Endothelial cell of umbilical vein (primary cell): ENCODE measurements at regions not wholly inside any gene's neighbourhood (a gene's known extent, or its start where the extent isn't known, plus 50 kb on each side); places are given as distances from the start of the nearest gene placed in this dataset.

Source experiments
- BruUV-seq: library from RNA; stranded (reverse); fragments of 400-500 nt; replicated peaks from 2 replicates; lab custom pipeline; 2021; lab: Mats Ljungman, UMichigan
- CTCF ChIA-PET: fragments of 300-600, 350-600 bp; sonication (Branson Sonifier 250); formaldehyde crosslinking; loops from one replicate; lab custom pipeline; 2021; ENCODE audit warnings: antibody characterized with exemption, inconsistent platforms; lab: Charles Lee
- POLR2A ChIA-PET: fragments of 300-600, 350-600 bp; sonication (Branson Sonifier 250); formaldehyde crosslinking; loops from one replicate; lab custom pipeline; 2021; ENCODE audit warnings: antibody characterized with exemption, inconsistent platforms; lab: Charles Lee
- DNase-seq: peaks from one replicate; pipeline ENCODE4 v3.0.0-alpha.2; 2011; ENCODE audit warnings: low read depth, low spot score
- FAIRE-seq: peaks from 2 replicates; lab custom pipeline; 2011; peaks lifted over from hg19 to GRCh38; lab: Jason Lieb, UNC
- H2AFZ ChIP-seq: 2 replicates; pipeline ENCODE4 v1.6.0; 2012; ENCODE audit warnings: low read depth, low read length, control low read depth, inconsistent platforms
- H3K27ac ChIP-seq: 2 replicates; pipeline ENCODE4 v1.5.1; 2011; ENCODE audit warnings: low read depth, mild to moderate bottlenecking, control low read depth, low read length, moderate library complexity; ENCODE audit not compliant: insufficient read depth
- H3K27me3 ChIP-seq, 2 experiments: 2 replicates each; pipeline versions ENCODE4 v1.6.0 to v1.6.1; 2011; ENCODE audit warnings: low read length in 2 of 2, mixed read lengths in 1 of 2; ENCODE audit not compliant: control insufficient read depth in 2 of 2, insufficient read depth in 2 of 2
- H3K36me3 ChIP-seq, 2 experiments: 2 replicates in 1 of 2; 3 replicates in 1 of 2; pipeline ENCODE4 v1.5.1; 2011; ENCODE audit warnings: low read length in 2 of 2, mild to moderate bottlenecking in 1 of 2, moderate library complexity in 1 of 2; ENCODE audit not compliant: control insufficient read depth in 2 of 2, insufficient read depth in 2 of 2; ENCODE audit errors: extremely low read depth in 1 of 2
- H3K4me1 ChIP-seq: 3 replicates; pipeline ENCODE4 v1.5.1; 2011; ENCODE audit warnings: mild to moderate bottlenecking, low read length; ENCODE audit not compliant: control insufficient read depth, insufficient read depth; ENCODE audit errors: extremely low read depth
- H3K4me2 ChIP-seq: 2 replicates; pipeline ENCODE4 v1.6.1; 2011; ENCODE audit warnings: low read length, control low read depth, mixed read lengths; ENCODE audit not compliant: insufficient read depth
- H3K4me3 ChIP-seq, 3 experiments: fragments of 200-600 bp in 1 of 3; sonication (generic), shearing (Covaris generic) in 1 of 3; replicated peaks in 1 of 3; 2 replicates each; pipeline ENCODE4 v1.5.1; 2011 to 2016; ENCODE audit warnings: control low read depth in 3 of 3, low read length in 3 of 3, mild to moderate bottlenecking in 2 of 3, inconsistent platforms in 1 of 3, low read depth in 1 of 3, moderate library complexity in 1 of 3; ENCODE audit not compliant: insufficient read depth in 1 of 3
- H3K79me2 ChIP-seq: 2 replicates; pipeline ENCODE4 v1.6.0; 2012; ENCODE audit warnings: low read length, inconsistent platforms; ENCODE audit not compliant: control insufficient read depth, insufficient read depth
- H3K9ac ChIP-seq: replicated peaks from 2 replicates; pipeline ENCODE3; 2011; ENCODE audit warnings: low read length, control low read depth; ENCODE audit not compliant: insufficient read depth; ENCODE audit errors: extremely low read depth
- H3K9me1 ChIP-seq: replicated peaks from 3 replicates; pipeline ENCODE4 v1.6.0; 2011; ENCODE audit warnings: mild to moderate bottlenecking, low read length; ENCODE audit not compliant: control insufficient read depth, insufficient read depth; ENCODE audit errors: extremely low read depth
- H3K9me3 ChIP-seq: replicated peaks from 2 replicates; pipeline ENCODE4 v1.5.1; 2012; ENCODE audit warnings: low read length, inconsistent platforms; ENCODE audit not compliant: control insufficient read depth, insufficient read depth
- H4K20me1 ChIP-seq: replicated peaks from 2 replicates; pipeline ENCODE3; 2011; ENCODE audit warnings: mild to moderate bottlenecking, low read length; ENCODE audit not compliant: control insufficient read depth, insufficient read depth; ENCODE audit errors: extremely low read depth
- CTCF ChIP-seq, 2 donors: IDR thresholded peaks; 1 replicate in 1 of 2; 2 replicates in 1 of 2; pipeline ENCODE4 v1.5.1; 2011; ENCODE audit warnings: low read length in 2 of 2, mild to moderate bottlenecking in 2 of 2, moderate library complexity in 2 of 2, control low read depth in 1 of 2, inconsistent platforms in 1 of 2, low read depth in 1 of 2; ENCODE audit not compliant: insufficient read depth in 1 of 2; ENCODE audit errors: extremely low read depth in 1 of 2
- EZH2 ChIP-seq: IDR thresholded peaks from 2 replicates; pipeline ENCODE4 v1.6.1; 2012; ENCODE audit warnings: borderline replicate concordance, low read depth, mild to moderate bottlenecking, moderate library complexity, low read length, inconsistent platforms; ENCODE audit not compliant: severe bottlenecking
- FOS ChIP-seq: IDR thresholded peaks from 2 replicates; pipeline ENCODE4 v1.6.1; 2011; ENCODE audit warnings: mild to moderate bottlenecking, low read length, moderate library complexity, borderline replicate concordance; ENCODE audit not compliant: insufficient read depth
- GATA2 ChIP-seq: IDR thresholded peaks from 2 replicates; pipeline ENCODE4 v1.7.0; 2011; ENCODE audit warnings: low read depth, mild to moderate bottlenecking, moderate library complexity, mixed read lengths, low read length; ENCODE audit not compliant: insufficient read length, insufficient read depth
- JUN ChIP-seq: IDR thresholded peaks from 2 replicates; pipeline ENCODE4 v1.6.1; 2011; ENCODE audit warnings: borderline replicate concordance, low read depth; ENCODE audit not compliant: insufficient read length, insufficient read depth
- MAX ChIP-seq: IDR thresholded peaks from 2 replicates; pipeline ENCODE4 v1.6.1; 2011; ENCODE audit not compliant: insufficient read depth, insufficient read length
- MYC ChIP-seq: IDR thresholded peaks from one replicate; pipeline ENCODE4 v1.6.1; 2011; ENCODE audit warnings: mild to moderate bottlenecking, low read depth, low read length
- POLR2A ChIP-seq: IDR thresholded peaks from 2 replicates; pipeline ENCODE4 v1.6.1; 2012; ENCODE audit warnings: low read depth, mild to moderate bottlenecking, control low read depth, low read length
- POLR2AphosphoS5 ChIP-seq: IDR thresholded peaks from 2 replicates; pipeline ENCODE4 v1.6.1; 2012; ENCODE audit warnings: low read depth, mild to moderate bottlenecking, control low read depth, low read length, moderate library complexity; ENCODE audit not compliant: insufficient read depth
- dilution Hi-C: fragments of 300-500 bp; cut with MboI; formaldehyde crosslinking; loops from one replicate; pipeline ENCODE4 v1.15.0; 2019; ENCODE audit warnings: low sequenced_read_pairs; ENCODE audit not compliant: extremely low pct_ligation_motif_present
- intact Hi-C: fragments of 100-400 bp; cut with micrococcal nuclease; formaldehyde crosslinking; loops from one replicate; pipeline ENCODE4 v1.10.0; 2022

- no peaks in the 10 kb centered on the region for H3K9me3 ChIP-seq
- intact Hi-C loops: no loop called here
- CTCF ChIA-PET: interaction anchor here (1.8 kb wide), 1 partner anchor 11 kb away, joined by 3 read pairs; no protein-coding TSS in a partner anchor
- H4K20me1 ChIP-seq: no peaks in the 10 kb centered on the region
- no peaks in the 10 kb centered on the region for H3K79me2 ChIP-seq
- no peak overlapping the region for H3K4me2 ChIP-seq
- H3K27me3 ChIP-seq: no peaks in the 10 kb centered on the region
- H3K4me3 ChIP-seq: no peak overlapping the region
- H3K9me1 ChIP-seq: no peaks in the 10 kb centered on the region
- H3K27ac ChIP-seq: no peak overlapping the region
- no peaks in the 10 kb centered on the region for H3K4me1 ChIP-seq
- H3K9ac ChIP-seq: no peak overlapping the region
- no peak for DNase-seq
- dilution Hi-C loops: no loop called here
- no peak overlapping the region for H2AFZ ChIP-seq
- no peak for FAIRE-seq
- POLR2A ChIA-PET: interaction anchor here (0.6 kb wide), 1 partner anchor 1211 kb away, joined by 3 read pairs; no protein-coding TSS in a partner anchor
- no TSS peak for BruUV-seq
- H3K36me3 ChIP-seq: no peaks in the 10 kb centered on the region
- TF ChIP-seq POLR2AphosphoS5 (no peak), GATA2 (no peak), POLR2A (no peak), MYC (no peak), MAX (no peak), CTCF (IDR thresholded peaks at IDR 0.05; ENCODE audit: extremely low read depth in 1 of 2, insufficient read depth in 1 of 2, low read depth in 1 of 2, low read length in 2 of 2) (no peak), JUN (no peak), EZH2 (no peak), FOS (no peak)
Measured at GRCh38 chr2:64246962-64247361, 102.7 kb upstream of the PELI1 start.
